ENCODE measurements at regions not wholly inside any gene's neighbourhood (a gene's known extent, or its start where the extent isn't known, plus 50 kb on each side); places are given as distances from the start of the nearest gene placed in this dataset.

- TF ChIP-seq USF2 (CRISPR knock-in tag; IDR thresholded peaks at IDR 0.05) (no peak), TEAD4 (CRISPR knock-in tag; IDR thresholded peaks at IDR 0.05) (no peak), PREB (CRISPR knock-in tag; IDR thresholded peaks at IDR 0.05; ENCODE audit: borderline replicate concordance) (no peak), ATF2 (CRISPR knock-in tag; IDR thresholded peaks at IDR 0.05; ENCODE audit: borderline replicate concordance, low read depth) (no peak), MAX (CRISPR knock-in tag; IDR thresholded peaks at IDR 0.05) (no peak), AR (CRISPR knock-in tag; IDR thresholded peaks at IDR 0.05) (no peak), ZNF121 (CRISPR knock-in tag; IDR thresholded peaks at IDR 0.05) (no peak), FOXJ3 (CRISPR knock-in tag; IDR thresholded peaks at IDR 0.05; ENCODE audit: borderline replicate concordance) (no peak), CREM (CRISPR knock-in tag; IDR thresholded peaks at IDR 0.05) (no peak), PRDM15 (CRISPR knock-in tag; IDR thresholded peaks at IDR 0.05) (no peak), CTCF (IDR thresholded peaks at IDR 0.05) (peak; percentile 48), TCF7 (CRISPR knock-in tag; IDR thresholded peaks at IDR 0.05; ENCODE audit: low read depth) (no peak)
These were observed 143.7 kb upstream of the ZNF385D start for GRCh38 chr3:21894459-21895340.

Data from WTC11 (cell line).